NCI-H2171 treated with DMSO at 0.1 percent for 48 hours (cell line): ENCODE measurements at regions not wholly inside any gene's neighbourhood (a gene's known extent, or its start where the extent isn't known, plus 50 kb on each side); places are given as distances from the start of the nearest gene placed in this dataset.

Experiments
- DNase-seq: peaks from one replicate; lab custom pipeline; 2025; lab: John Stamatoyannopoulos, UW

GRCh38 chr4:141403782-141404181 lies 183.1 kb downstream of the ZNF330 start:
- no peak for DNase-seq

DNA sequence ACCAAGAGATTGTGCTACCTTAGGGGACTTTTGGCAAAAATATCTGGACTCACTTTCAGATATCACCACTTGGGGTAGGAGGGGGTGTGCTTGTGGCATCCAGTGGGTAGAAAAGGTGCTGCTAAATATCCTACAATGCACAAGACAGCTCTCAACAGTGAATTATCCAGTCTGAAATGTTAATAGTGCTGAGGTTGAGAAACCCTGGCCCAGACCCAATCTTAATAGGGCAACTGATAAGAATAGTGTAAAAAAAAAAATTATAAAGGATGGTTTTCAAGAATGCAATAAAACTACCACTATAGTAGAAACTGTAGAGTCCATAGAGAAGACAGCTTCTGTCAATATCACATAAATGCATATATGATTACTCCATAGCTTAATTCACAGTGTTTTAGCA lies 185.5 kb downstream of the ZNF330 start:
- no peak for DNase-seq

GRCh38 chr4:141409556-141409955 lies 188.9 kb downstream of the ZNF330 start:
- no peak for DNase-seq

GRCh38 chr4:141410839-141411238 lies 190.1 kb downstream of the ZNF330 start:
- no peak for DNase-seq

DNA sequence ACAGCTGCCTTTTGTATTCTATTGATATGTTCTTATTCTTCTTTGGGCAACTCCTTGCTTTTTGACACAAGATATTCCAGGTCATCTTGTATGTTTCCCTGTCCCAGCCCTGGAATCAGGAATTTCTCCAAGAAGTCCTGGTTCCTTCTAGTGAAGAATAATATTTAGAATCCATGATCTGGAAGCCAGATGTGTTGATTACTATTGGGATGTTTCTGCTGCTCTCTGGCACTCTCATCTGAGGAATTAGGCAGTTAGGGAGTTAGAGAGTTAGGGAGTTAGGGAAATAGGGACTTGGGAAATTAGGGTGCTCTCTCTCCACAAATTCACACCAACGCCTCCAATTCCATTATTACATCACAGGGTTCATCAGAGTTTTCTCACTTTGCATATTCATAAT lies 191.2 kb downstream of the ZNF330 start:
- no peak for DNase-seq

DNA sequence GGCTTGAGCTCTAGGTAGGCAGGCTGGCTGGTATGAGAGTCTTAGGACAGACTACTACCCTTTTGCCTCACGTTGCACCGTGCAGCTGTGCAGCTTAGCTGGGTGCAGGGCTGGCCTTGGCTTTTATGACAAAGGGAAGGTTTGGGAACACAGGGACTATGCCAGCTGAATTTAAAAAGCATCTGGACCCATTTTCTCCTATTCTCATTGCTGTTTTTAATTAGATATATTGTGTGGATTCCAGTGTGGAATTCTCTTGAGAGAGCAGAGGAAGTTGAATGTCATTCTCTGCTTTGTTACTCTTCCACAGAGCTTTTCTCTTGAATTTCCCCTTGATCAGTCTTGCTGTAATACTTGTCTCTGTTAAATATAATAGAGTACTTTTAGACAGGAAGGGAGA lies 192.7 kb downstream of the ZNF330 start:
- DNase-seq = no peak

GRCh38 chr4:141415651-141416050 lies 195.0 kb downstream of the ZNF330 start:
- no peak for DNase-seq

- DNase-seq = no peak
These were observed 195.5 kb downstream of the ZNF330 start for GRCh38 chr4:141416219-141416618.

GRCh38 chr4:141416677-141417363 lies 196.1 kb downstream of the ZNF330 start:
- no peak for DNase-seq

DNA sequence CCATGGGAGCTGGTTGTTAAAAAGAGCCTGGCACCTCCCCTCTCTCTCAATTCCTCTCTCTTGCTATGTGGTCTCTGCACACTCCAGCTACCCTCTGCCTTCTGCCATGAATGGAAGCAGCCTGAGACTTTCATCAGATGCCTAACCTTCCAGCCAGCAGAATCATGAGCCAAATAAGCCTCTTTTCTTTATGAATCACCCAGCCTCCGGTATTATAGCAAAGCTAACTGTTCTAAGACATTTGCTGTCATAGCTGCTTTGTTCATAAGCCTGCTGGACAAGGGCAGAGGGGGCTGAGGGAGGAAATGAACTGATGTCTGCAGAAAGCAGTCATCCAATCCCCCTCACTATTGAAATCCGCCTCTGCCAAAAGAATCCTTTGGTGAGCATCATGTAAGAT lies 196.7 kb downstream of the ZNF330 start:
- no peak for DNase-seq

DNA sequence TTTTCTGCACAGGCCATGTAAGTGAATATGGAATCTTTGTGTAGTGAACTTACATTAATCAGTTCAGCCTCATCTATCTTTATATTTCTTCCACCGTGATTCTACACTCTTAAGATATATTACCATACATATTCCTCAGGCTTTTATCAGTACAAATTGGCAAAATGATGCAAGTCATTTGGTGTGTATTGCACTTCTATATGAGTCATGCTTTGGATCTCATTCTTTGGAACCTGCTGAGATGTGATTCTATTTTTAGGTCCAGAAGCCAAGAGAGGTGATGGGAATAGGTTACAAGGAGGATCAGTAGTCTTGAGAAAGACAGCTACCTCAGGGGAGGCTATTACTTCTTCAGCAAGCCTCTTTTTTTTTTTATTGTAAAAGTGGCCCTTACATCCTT lies 204.4 kb downstream of the ZNF330 start:
- no peak for DNase-seq

GRCh38 chr4:141427726-141428296 lies 207.1 kb downstream of the ZNF330 start:
- DNase-seq = no peak

DNA sequence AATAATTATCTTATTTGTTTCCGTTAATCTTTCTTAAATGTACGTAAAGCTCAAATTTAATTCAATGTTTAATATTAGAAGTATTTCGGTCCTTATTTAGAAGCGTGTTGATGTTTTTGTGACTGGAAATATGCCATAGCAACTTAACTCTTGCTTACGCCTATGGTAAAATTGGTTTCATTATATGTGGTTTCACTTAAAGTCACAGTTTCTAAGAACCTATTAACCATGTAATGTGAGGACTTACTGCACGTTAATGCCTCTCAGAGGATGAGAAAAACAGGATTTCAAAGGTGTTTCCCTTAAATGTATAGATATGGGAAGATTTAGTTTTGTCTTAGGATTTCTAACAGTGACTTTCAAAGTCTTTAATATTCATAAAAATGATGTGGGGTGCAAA lies 206.4 kb upstream of the IL15 start:
- no peak for DNase-seq

DNA sequence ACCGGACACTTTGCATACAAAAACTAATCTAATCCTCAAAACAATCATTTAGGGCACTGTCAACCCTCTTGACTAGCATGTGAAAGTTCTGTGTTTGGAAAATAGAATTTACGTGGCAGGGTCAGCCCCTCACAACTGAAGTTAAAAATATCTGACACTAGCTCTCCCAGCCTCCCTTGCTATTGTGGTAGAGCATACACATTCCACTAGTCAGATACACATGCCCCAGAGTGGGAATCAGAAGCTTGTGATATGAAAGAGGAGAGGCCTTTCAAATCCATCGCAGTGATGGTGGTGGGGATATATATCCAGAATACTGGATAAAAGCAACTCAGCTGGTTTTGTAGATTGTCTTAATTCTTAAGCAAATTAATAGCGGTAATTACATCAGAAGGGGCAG lies 205.7 kb upstream of the IL15 start:
- DNase-seq = no peak

GRCh38 chr4:141432000-141432712 lies 204.2 kb upstream of the IL15 start:
- no peak for DNase-seq

DNA sequence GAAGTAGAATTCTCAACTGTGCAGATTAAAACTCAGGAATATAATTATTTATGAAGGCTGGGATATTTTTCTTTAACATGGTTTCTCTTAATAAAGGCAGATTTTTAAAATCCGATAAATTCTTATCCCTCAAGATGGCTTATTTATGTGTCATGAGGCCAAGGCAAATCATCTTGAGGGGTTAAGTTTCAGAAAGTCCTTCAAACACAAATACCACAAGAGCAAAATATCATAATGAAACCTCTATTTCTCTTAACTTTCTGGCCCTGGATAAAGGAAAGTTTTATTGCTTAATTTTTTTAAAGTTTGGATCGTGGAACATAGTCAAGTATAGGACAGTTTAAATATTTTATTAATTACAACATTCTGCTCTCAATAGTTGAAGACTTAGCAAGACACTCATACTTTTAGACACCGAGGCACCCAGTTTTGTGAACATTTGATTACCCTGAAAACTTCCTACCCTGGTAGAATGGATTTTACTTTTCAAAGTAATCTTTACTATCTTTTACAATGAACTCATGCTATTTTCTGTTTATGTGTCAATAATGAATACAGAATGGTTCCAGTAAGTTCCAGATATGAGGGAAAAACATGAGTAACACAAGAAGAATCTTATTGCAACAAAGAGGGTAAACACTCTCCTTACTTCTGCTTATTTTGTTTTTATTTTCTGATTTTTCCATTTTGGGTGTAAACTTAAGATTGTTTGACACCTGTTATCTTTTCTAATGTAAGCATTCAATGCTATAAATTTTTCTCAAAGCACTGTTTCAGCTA lies 200.7 kb upstream of the IL15 start:
- no peak for DNase-seq

DNA sequence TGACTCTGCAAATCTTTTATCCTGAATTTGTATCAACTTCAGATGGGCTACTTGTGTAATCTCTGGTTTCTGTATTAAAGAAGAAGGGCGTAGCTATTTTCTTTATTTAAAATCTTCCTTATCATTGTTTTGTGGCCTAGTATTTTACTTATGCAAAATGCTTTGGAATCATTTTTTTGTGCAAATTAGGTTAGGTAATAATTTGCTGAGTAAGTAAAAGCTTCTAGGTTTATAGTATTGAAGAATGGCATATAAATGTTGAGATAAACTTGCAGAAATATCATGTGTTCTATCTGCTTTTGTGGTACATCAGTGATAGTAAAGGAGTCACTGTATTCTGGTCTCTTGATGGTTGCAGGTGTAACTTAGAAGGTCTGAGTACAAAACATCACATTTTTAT lies 197.2 kb upstream of the IL15 start:
- DNase-seq = no peak

DNA sequence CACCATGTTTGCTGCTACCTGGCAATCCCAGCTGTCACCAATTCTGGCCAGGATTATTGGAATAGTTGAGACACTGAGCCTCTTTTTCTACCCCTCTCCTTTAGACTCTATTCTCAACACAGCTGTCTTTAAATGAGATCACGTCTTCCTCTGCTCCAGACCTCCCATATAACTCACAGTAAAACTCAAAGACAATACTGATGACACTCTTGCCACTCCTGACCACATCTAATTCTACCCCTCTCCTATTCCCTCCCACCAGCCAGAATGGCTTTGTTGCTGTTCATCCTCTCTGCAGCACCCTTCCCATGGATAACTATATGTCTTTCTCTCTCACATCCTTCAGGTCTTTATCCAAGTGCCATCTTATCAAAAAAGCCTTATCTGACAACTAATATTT lies 188.6 kb upstream of the IL15 start:
- DNase-seq = no peak

GRCh38 chr4:141448490-141448889 lies 187.9 kb upstream of the IL15 start:
- DNase-seq = no peak

DNA sequence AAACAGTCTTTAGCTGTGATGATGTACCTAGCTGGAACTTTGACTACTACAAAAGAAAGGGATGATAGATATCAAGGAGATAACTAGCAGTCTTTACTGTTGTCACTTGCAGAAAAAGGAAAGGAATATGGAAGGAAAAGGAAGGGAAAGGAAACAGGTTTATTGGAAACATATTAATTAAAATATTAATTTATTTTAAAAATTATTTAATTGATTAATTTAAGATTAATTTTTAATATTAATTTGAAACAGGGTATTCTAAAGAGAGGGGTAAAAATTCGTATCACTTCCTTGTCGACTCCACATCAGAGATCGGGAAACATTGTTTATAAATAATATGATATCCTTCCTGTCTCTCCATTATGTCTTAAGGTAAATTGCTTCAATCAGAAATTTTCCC lies 186.5 kb upstream of the IL15 start:
- no peak for DNase-seq

DNA sequence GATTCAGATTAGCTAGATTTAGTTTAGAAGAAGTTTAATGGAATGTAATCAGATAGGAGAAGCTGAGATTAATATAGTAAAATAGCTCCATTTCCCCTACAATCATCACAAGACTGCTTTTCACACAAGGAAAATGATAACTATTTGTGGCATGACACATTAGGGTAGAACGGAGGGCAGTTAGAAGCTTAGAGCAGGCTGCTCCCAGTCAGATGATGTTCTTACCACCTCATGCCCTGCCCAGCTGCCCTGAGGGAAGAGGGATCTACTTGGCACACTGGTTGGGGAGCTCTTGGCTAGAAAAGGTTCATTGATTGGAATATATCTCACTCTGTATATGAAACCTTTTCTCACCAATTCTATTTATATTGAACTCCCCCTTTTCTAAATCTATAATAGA lies 180.7 kb upstream of the IL15 start:
- no peak for DNase-seq

- no peak for DNase-seq
These were observed 178.7 kb upstream of the IL15 start for GRCh38 chr4:141457653-141458052.

GRCh38 chr4:141458501-141458900 lies 177.9 kb upstream of the IL15 start:
- DNase-seq = no peak
